ENCODE measurements at regions not wholly inside any gene's neighbourhood (a gene's known extent, or its start where the extent isn't known, plus 50 kb on each side); places are given as distances from the start of the nearest gene placed in this dataset.

- DNase-seq (ENCODE audit: low spot score) (no peak), ATAC-seq (ENCODE audit: low FRiP score) (no peak)
- no peak for TF ChIP-seq CTCF (IDR thresholded peaks at IDR 0.05)
These were observed 438.9 kb downstream of the ADAMTS20 start for GRCh38 chr12:43113135-43113534.

DNA sequence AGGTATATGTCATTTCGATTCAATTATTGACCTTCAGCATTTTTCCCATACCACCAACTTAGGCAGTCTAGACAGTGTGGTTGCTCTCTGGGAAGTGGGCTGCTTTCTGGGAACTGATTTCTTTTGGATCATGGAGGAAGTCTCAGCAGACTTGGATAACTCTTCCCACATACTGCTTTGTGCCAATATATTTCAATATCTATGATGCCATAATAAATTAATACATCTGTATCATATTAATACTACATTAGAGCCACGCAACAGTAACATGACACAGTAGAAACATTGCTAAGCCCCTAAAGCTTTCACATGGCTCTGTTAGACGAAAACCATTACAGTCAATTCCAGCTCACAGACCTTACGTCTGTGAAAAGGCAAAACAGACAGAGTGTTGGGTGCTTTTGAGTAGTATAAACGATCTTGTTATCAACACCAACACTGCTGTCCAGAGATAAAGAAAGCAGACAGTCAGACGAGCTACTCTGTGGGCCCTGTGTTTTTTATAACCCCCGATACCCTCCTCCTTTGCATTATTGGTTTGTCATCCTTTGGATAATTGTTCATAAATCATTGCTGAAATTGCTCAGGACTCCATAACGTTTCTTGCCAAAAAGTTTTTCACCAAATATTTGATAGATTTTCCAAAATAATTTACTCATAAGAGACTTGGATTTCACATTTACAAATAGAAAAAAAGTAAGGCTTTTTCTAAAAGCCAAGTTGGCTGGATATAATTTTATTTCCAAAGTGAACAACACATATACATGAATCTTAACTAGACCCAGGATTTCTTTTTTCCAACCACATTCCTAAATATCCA is 439.7 kb downstream of the ADAMTS20 start:
- no peak for DNase-seq (ENCODE audit: low spot score)
- TF ChIP-seq CTCF (IDR thresholded peaks at IDR 0.05): no peak
- no peak for ATAC-seq (ENCODE audit: low FRiP score)

GRCh38 chr12:43111608-43112007 is 440.4 kb downstream of the ADAMTS20 start:
- DNase-seq (ENCODE audit: low spot score) (no peak), ATAC-seq (ENCODE audit: low FRiP score) (no peak)
- no peak for TF ChIP-seq CTCF (IDR thresholded peaks at IDR 0.05)

DNA sequence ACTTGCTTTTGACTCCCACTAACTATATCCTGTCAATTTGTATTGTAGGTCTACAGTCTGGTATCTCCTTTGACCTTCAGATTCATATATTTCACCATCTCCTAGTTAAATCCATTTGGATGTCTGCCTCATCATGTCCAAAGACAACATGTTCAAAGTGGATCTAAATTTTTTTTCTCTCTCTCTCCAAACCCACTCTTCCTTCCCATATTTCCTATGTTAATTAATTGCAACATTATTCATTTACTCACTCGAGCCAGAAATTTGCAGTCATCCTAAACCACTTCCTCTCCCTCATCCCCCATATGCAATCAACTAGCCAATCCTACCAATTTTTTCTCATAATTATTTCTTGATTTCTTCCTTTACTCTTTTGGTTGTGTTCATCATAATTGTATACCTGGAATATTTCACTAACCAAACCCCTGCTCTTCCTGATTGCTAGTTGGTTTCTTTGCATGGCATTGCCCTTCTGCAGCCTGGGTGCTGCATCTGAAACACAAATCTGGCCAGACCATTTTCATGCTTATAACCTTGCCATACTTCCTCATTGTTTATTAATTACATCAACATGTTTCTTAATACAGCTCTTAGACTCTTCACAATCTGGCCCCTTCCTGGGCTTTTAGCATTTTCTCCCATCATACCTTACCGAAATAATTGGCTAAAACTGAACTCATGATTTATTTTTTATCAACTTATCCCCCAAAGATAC is 442.2 kb downstream of the ADAMTS20 start:
- ATAC-seq (ENCODE audit: low FRiP score): no peak
- no peak for TF ChIP-seq CTCF (IDR thresholded peaks at IDR 0.05)
- DNase-seq (ENCODE audit: low spot score): no peak

- TF ChIP-seq CTCF (IDR thresholded peaks at IDR 0.05): no peak
- ATAC-seq (ENCODE audit: low FRiP score) (no peak), DNase-seq (ENCODE audit: low spot score) (no peak)
These were observed 443.3 kb downstream of the ADAMTS20 start for GRCh38 chr12:43108656-43109055.

DNA sequence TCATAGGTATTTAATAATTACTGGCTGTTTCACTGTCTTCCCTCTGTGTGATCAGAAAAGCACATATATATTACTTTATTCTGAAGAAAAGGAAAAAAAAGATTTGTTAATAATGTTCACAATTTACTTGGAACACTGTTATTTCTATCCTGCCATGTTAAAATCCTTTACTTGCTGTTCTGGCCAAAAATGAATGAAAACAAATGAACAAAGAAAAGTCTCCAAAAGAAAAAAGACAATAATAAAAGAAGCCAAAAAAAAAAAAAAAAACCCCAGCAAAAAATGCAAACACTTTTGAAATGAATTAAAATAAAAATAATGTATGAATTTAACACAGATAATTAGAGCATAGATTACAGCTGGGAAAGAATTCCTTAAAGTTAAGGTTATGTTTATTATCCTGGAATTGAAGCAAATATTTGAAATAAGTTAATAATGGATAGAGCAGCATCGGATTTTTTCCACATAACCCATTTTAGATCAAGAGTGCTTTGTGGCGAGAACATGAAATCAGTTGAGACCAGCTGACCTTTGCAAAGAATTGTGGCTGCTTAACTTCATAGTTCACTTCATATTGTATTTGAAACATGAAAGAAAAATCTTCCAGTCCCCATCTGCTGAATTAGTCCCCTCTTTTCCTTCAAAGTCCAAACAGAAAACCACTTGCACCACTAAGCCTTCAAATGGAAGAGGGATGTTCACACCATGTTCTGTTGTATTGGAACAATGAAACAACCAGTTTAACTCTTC is 444.8 kb downstream of the ADAMTS20 start:
- DNase-seq (ENCODE audit: low spot score): no peak
- no peak for ATAC-seq (ENCODE audit: low FRiP score)
- TF ChIP-seq CTCF (IDR thresholded peaks at IDR 0.05): no peak

Measured in omental fat pad (tissue), 3 donors.